ENCODE measurements at regions not wholly inside any gene's neighbourhood (a gene's known extent, or its start where the extent isn't known, plus 50 kb on each side); places are given as distances from the start of the nearest gene placed in this dataset.

DNA sequence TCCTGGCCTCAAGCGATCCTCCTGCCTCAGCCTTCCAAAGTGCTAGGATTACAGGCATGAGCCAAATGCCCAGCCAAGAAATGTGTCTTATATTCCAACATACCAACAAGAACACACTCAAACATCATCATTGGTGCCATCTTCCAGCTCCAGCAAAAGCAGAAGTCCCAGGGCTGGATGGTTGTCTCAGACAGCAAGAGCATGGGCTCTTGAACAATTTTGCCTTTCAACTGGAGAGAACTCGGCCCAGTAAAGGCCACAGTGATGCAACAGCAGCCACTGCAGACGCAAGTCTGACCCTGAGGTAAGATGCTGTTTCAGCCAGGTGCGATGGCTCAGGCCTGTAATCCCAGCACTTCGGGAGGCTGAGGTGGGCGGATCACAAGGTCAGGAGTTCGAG, 52.8 kb upstream of the NFE2L3 start:
- no peak for TF ChIP-seq POLR2A (IDR thresholded peaks at IDR 0.05; ENCODE audit: low read depth, low read length)
- TF ChIP-seq POLR2AphosphoS5 (IDR thresholded peaks at IDR 0.05; ENCODE audit: low read depth, low read length): no peak
